GM21515 (cell line): ENCODE measurements at regions not wholly inside any gene's neighbourhood (a gene's known extent, or its start where the extent isn't known, plus 50 kb on each side); places are given as distances from the start of the nearest gene placed in this dataset.
"Not testable (repeated sequence)": the region's sequence is repeated elsewhere in the genome, so short reads cannot be mapped to it uniquely, and the experiment has no call there.

Source experiments
- ATAC-seq: cut with Tn5 transposase; IDR thresholded peaks from one replicate; pipeline ENCODE4 v1.9.1; 2021; ENCODE audit not compliant: unreplicated experiment

GRCh38 chr4:104549736-104550135, 55.0 kb upstream of the CXXC4 start:
- ATAC-seq, result no peak

GRCh38 chr4:104559502-104559901, 64.8 kb upstream of the CXXC4 start:
- ATAC-seq, result no peak

- no peak for ATAC-seq
Measured at GRCh38 chr4:104571341-104571740, 76.6 kb upstream of the CXXC4 start.

GRCh38 chr4:104574371-104574770, 79.7 kb upstream of the CXXC4 start:
- no peak for ATAC-seq

- ATAC-seq, result no peak
Measured at GRCh38 chr4:104575278-104575677, 80.6 kb upstream of the CXXC4 start.

- ATAC-seq, result no peak
Measured at GRCh38 chr4:104577405-104577804, 82.7 kb upstream of the CXXC4 start.

- ATAC-seq, result not testable (repeated sequence)
Measured at GRCh38 chr4:104581476-104581875, 86.8 kb upstream of the CXXC4 start.

- not testable (repeated sequence) for ATAC-seq
Measured at GRCh38 chr4:104582056-104582455, 87.4 kb upstream of the CXXC4 start.

- ATAC-seq, result no peak
Measured at GRCh38 chr4:104589264-104589868, 94.7 kb upstream of the CXXC4 start.

- no peak for ATAC-seq
Measured at GRCh38 chr4:104591510-104591911, 96.8 kb upstream of the CXXC4 start.

GRCh38 chr4:104592183-104592582, 97.5 kb upstream of the CXXC4 start:
- no peak for ATAC-seq

GRCh38 chr4:104593019-104593418, 98.3 kb upstream of the CXXC4 start:
- ATAC-seq, result no peak

GRCh38 chr4:104596189-104596588, 101.5 kb upstream of the CXXC4 start:
- ATAC-seq, result no peak

- no peak for ATAC-seq
Measured at GRCh38 chr4:104615496-104615895, 120.8 kb upstream of the CXXC4 start.

GRCh38 chr4:104615926-104616325, 121.2 kb upstream of the CXXC4 start:
- no peak for ATAC-seq

- ATAC-seq, result no peak
Measured at GRCh38 chr4:104616401-104616820, 121.7 kb upstream of the CXXC4 start.

- no peak for ATAC-seq
Measured at GRCh38 chr4:104625706-104626105, 131.0 kb upstream of the CXXC4 start.

GRCh38 chr4:104629601-104630000, 134.9 kb upstream of the CXXC4 start:
- ATAC-seq, result no peak

- no peak for ATAC-seq
Measured at GRCh38 chr4:104630272-104630671, 135.6 kb upstream of the CXXC4 start.

GRCh38 chr4:104631000-104631399, 136.3 kb upstream of the CXXC4 start:
- no peak for ATAC-seq

GRCh38 chr4:104641418-104641817, 146.7 kb upstream of the CXXC4 start:
- no peak for ATAC-seq

- no peak for ATAC-seq
Measured at GRCh38 chr4:104642521-104642920, 147.8 kb upstream of the CXXC4 start.

- ATAC-seq, result no peak
Measured at GRCh38 chr4:104643805-104644204, 149.1 kb upstream of the CXXC4 start.
